DND-41 (cell line): ENCODE measurements at regions not wholly inside any gene's neighbourhood (a gene's known extent, or its start where the extent isn't known, plus 50 kb on each side); places are given as distances from the start of the nearest gene placed in this dataset.

Source experiments
- EZH2 ChIP-seq: IDR thresholded peaks from 3 replicates; pipeline ENCODE4 v1.6.1; 2012; ENCODE audit warnings: borderline replicate concordance, low read depth, mild to moderate bottlenecking, moderate library complexity, low read length, inconsistent platforms; ENCODE audit not compliant: severe bottlenecking
- TF ChIP-seq, protein P1 (sequence below): IDR thresholded peaks from 2 replicates; pipeline ENCODE4 v1.5.1; 2012; ENCODE audit warnings: borderline replicate concordance, low read length, moderate library complexity, mild to moderate bottlenecking; ENCODE audit not compliant: poor library complexity, severe bottlenecking; ENCODE audit errors: extremely low read depth

DNA sequence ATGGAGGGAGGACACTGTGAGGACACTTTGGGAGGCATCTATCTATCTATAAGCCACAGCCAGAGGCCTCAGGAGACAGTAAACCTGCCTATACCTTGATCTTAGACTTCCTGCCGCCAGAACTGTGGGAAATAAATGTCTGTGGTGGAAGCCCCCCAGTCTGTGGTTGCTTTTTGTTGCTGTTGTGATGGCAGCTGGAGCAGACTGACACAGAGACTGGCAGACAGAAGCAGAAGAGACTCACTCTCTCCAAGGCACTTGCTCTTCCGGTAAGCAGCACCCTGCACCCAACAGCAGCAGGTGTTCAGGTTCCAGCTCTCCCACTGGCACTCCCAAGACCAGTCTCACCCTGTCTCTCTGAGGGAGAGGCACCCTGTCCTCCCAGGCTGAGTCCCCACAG is 297.6 kb downstream of the TTLL7 start:
- TF ChIP-seq, protein P1, sequence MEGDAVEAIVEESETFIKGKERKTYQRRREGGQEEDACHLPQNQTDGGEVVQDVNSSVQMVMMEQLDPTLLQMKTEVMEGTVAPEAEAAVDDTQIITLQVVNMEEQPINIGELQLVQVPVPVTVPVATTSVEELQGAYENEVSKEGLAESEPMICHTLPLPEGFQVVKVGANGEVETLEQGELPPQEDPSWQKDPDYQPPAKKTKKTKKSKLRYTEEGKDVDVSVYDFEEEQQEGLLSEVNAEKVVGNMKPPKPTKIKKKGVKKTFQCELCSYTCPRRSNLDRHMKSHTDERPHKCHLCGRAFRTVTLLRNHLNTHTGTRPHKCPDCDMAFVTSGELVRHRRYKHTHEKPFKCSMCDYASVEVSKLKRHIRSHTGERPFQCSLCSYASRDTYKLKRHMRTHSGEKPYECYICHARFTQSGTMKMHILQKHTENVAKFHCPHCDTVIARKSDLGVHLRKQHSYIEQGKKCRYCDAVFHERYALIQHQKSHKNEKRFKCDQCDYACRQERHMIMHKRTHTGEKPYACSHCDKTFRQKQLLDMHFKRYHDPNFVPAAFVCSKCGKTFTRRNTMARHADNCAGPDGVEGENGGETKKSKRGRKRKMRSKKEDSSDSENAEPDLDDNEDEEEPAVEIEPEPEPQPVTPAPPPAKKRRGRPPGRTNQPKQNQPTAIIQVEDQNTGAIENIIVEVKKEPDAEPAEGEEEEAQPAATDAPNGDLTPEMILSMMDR = no peak
- TF ChIP-seq EZH2 = no peak
